GM21447 (cell line): ENCODE measurements at regions not wholly inside any gene's neighbourhood (a gene's known extent, or its start where the extent isn't known, plus 50 kb on each side); places are given as distances from the start of the nearest gene placed in this dataset.
"Not testable (repeated sequence)": the region's sequence is repeated elsewhere in the genome, so short reads cannot be mapped to it uniquely, and the experiment has no call there.

ENCODE experiments used
- ATAC-seq: cut with Tn5 transposase; IDR thresholded peaks from one replicate; pipeline ENCODE4 v1.9.1; 2021; ENCODE audit not compliant: unreplicated experiment

DNA sequence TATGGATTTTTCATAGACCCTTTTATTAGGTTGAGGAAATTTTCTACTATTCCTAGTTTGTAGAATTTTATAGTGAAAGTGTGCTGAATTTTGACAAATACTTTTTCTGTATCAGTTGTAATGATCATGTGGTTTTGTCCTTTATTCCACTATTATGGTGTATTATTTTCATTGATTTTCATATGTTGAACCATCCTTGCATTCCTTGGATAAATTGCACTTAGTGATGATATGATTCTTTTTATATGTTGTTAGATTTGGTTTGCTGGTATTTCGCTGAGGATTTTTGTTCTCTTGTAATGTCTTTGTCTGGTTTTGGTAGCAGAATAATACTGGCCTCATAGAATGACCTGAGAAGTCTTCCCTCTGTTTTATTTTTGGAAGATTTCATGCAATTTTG is 140.6 kb upstream of the CDK6 start:
- no peak for ATAC-seq

- ATAC-seq = no peak
Measured at GRCh38 chr7:92973974-92974373, 137.6 kb upstream of the CDK6 start.

DNA sequence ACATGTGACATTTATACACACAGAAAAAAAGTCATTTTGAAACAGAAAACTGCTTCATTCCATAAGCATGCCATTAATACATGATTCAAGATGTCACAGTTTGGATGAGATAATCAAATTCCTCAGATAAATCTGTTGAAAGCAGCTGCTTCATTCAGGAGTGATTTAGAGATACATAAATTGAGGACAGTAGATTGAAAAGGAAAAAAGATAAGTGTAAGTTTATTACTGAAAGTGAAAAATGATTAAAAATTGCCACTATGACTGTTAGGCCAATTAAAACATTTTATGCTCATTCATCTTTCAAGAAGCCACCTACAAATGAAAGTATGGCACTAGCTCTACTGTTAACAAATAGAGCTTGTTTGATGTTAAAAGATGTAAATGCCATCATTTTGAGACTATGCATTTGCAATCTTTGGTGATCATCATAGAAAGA is 136.9 kb upstream of the CDK6 start:
- ATAC-seq = no peak

- no peak for ATAC-seq
Measured at GRCh38 chr7:92972441-92972840, 136.1 kb upstream of the CDK6 start.

DNA sequence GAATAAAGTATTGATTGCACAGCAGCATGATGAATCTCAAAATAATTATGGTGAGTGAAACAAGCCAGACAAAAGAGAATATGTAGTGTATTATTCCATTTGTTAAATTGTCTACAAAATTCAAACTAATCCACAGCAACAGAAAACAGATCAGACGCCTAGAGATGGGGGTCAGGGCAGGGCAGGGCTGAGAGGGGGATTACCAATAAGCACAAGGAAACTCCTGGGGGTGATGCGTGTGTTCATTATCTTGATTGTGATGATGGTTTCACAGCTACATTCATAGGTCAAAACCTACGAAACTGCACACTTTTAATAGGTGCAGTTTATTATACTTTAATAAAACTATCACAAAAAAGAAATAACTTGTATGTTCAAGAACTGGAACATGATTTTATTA is 132.7 kb upstream of the CDK6 start:
- no peak for ATAC-seq

DNA sequence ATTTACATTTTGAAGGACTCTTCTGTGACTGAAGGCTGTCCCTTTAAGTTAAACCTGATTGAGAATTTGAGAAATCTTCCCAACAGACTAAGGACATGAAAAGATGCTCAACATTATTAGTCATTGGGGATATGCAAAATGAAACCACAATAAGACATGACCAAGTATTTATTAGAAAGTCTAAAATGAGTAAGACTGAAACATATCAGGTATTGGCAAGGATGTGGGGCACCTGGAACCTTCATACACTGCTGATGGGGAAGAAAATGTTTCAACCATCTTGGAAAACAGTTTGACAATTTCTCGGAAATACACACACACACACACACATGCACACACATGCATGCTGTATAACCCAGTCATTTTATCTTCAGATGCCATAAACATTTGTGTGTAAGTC is 132.1 kb upstream of the CDK6 start:
- peak; percentile 69 for ATAC-seq

GRCh38 chr7:92967238-92967637 is 130.9 kb upstream of the CDK6 start:
- ATAC-seq = no peak

DNA sequence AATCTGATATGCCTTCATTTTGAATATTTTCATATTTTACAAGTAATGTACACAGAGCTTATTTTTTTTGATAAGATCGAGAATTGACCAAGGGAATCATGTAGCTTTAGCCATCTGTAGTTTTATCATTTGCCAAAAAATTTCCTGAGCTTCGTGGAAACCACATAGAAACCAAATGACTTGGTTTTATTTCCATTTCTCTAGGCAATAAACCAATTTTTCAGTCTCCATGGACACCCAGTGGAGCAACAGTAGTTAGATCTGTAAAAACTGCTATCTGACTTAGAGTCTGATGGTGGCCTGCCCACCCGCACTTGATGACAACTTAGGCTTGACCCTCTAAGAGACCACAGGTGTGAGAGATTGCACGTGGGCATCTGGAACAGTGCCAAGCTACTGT is 127.8 kb upstream of the CDK6 start:
- ATAC-seq = no peak

- no peak for ATAC-seq
Measured at GRCh38 chr7:92963566-92963965, 127.2 kb upstream of the CDK6 start.

DNA sequence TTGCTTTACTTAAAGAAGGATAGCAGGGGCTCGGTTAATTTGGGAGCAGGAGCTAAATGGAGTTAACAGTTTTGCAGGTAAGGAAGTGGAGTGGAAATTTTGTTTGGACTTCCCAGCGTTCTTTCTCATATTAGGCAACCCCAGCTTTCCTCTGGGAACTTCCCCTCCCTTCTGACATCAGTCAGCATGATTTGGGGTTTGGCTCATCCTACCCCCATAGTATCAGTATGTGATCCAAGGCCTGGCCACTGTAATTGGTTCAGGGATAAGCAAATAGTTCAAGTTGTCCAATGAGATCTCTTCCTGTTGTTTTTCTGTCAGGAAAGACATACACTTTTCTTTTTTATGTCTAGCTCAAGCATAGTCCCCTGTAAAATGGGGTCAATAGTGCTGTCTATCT is 125.6 kb upstream of the CDK6 start:
- no peak for ATAC-seq

DNA sequence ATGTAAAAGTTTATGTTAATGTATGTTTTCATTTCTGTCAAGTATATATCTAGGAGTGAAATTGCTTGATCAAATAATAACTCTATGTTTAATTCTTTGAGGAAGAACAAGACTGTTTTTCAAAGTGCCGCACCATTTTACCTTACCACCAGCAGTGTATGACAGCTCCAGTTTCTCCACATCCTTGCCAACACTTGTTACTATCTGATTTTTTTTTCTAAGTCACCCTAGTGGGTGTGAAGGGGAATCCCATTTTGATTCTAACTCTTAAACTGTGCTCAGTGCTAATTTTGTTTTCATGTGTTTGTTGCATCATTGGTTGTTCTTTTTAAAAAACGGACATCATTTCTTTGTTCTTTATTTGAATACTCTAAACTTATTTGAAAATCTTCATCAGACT is 120.2 kb upstream of the CDK6 start:
- ATAC-seq = no peak

DNA sequence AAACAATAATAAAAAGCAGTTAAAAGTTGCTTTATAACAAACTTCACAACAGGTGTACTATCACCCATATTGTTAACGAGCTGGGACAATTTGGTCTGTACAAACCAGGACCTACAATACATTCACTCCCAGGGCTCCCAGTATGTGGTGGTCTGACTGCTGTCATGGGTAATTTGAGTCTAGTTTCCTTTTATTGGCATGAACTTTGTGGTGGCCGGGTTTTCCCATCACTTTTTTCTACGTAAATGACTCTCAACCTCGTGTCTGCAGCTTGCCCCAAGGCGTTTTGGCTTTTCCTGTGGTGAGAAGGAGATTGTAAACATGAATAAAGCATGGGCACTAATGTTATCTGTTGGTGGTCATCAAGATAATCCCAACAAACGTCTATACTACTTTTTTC is 118.7 kb upstream of the CDK6 start:
- no peak for ATAC-seq

DNA sequence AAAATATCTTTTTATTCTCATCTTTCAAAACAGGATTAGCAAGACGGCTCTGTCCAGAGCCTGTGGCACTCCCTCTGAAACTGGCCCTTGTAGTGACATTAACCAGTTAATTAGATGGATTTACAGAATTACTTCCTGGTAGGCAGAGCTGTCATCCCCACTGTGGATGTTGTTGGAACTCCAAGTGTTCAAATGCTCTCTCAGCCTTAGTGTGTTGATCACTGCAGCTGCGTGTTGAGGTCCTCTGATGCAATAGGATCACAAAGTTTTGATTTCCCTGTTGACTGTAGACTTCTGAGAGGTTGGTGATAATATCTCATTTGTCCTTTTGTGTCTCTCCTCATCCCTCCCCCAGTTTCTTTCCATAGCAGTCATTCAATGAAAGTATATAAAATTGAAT is 117.3 kb upstream of the CDK6 start:
- no peak for ATAC-seq

- ATAC-seq = no peak
Measured at GRCh38 chr7:92949748-92950147, 113.4 kb upstream of the CDK6 start.

DNA sequence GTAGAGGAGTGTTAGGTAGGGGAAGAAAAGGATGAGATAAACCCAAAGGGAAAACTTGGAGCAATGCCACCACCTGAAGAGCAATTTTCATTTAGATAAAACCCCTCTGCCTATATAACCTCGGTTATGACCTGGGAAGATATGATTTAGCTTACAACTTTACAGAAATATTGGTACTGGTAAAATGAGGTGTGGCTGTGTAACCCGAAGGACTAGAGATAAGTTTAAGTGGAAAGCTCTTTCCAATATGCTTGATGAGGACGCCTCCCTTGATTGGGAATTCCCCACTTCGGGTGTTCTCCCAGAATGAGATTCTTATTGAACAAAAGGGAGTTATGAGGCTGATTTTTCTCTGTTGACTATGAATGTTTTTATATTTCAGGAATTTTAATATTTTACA is 109.5 kb upstream of the CDK6 start:
- no peak for ATAC-seq

GRCh38 chr7:92944633-92945032 is 108.3 kb upstream of the CDK6 start:
- ATAC-seq = no peak

GRCh38 chr7:92942706-92943105 is 106.3 kb upstream of the CDK6 start:
- ATAC-seq = not testable (repeated sequence)

DNA sequence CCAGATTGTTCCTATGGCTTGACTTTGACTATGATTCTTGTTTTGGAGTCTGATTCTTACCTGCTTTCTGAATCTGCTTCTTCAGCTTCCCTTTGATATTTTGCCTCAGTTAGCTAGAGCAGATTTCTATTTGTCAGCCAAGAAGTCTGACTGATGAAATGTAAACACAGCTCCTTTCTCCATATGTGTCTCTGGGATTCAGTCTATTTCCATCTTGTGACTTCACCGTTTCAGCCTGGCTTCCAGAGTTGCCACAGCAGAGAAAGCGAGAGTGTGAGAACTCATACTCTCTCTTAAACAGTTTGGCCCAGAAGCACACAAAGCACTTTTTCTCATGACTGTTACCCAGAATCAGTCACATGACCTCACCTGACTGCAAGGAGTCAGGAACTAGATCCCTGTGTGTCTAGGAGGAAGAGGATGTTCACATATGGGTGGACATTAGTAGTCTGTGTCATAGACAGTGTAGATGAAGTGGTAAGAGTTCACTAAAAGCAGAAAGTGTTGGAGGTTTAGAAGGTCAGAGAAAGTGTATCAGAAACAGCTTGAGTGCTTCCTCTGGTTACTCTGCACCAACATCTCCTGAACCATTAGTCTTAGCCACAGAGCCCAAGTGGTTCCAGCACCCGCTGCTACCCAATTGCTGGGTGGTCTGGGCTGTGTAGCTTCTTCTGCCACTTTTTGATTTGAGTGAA is 103.4 kb upstream of the CDK6 start:
- no peak for ATAC-seq

- ATAC-seq = no peak
Measured at GRCh38 chr7:92934096-92934495, 97.7 kb upstream of the CDK6 start.

DNA sequence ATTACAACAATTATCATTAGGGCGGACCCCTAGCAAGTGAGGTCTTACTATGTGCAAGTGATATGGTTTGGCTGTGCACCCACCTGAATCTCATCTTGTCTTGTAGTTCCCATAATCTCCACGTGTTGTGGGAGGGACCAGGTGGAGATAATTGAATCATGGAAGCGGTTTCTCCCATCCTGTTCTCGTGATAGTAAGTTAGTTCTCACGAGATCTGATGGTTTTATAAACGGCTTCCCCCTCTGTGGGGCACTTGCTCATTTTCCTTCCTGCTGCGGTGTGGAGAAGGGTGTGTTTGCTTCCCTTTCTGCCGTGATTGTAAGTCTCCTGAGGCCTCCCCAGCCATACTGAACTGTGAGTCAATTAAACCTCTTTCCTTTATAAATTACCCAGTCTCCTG is 96.1 kb upstream of the CDK6 start:
- ATAC-seq = no peak

DNA sequence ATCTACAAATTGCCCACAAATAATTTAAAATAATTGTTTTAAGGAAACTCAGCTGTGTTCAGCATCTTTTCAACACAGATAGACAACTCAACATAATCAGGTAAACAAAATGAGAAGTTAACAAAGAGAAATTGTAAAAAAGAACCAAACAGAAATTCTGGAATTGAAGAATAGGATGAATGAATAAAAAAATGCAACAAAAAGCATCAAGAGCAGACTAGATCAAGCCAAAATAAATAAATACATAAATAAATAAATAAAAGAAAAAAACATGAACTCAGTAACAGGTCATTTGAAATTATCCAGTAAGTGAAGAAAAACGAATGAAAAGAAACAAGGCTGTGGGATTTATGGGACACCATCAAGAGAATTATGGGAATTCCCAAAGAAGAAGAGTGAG is 94.0 kb upstream of the CDK6 start:
- no peak for ATAC-seq

DNA sequence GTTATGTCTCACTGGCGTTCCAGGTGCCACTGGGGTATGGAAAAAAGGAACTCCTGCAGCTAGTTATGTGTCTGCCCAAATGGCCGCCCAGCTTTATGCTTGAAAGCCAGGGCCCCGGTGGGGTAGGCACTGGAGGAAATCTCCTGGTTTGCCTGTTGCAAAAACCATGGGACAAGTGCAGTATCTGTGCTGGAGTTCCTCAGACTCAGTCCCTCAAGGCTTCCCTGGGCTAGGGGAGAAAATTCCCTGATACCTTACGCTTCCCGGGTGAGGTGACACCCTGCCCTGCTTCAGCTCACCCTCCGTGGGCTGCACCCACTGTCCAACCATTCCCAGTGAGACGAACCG is 90.3 kb upstream of the CDK6 start:
- ATAC-seq = no peak

DNA sequence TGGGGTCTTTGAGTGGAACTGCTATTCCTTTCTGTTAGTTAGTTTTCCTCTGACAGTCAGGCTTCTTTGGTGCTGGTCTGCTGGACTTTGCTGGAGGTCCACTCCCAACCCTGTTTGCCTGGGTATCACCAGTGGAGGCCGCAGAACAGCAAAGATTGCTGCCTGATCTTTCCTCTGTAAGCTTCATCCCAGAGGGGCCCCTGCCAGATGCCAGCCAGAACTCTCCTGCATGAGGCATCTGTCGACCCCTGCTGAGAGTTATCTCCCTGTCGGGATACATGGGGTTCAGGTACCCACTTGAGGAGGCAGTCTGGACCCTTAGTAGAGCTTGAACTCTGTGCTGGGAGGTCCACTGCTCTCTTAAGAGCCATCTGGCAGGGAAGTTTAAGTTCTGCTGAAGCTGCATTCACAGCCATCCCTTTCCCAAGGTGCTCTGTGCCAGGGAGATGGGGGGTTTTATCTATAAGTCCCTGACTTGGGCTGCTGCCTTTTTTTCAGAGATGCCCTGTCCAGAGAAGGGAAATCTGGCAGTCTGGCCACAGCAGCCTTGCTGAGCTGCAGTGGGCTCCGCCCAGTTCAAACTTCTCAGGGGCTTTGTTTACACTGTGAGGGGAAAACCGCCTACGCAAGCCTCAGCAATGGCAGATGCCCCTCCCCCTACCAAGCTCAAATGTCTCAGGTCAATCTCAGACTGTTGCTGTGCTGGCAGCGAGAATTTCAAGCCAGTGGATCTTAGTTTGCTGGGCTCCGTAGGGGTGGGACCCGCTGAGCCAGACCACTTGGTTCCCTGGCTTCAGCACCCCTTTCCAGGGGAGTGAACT is 89.7 kb upstream of the CDK6 start:
- ATAC-seq = no peak
